ENCODE measurements at regions not wholly inside any gene's neighbourhood (a gene's known extent, or its start where the extent isn't known, plus 50 kb on each side); places are given as distances from the start of the nearest gene placed in this dataset.

- Mint-ChIP-seq H3K4me3 (no peak overlapping the region), H3K4me1 (no peaks in the 10 kb centered on the region), H3K9me3 (ENCODE audit: insufficient read depth) (no peaks in the 10 kb centered on the region), H3K27ac (no peak overlapping the region), H3K27me3 (no peaks in the 10 kb centered on the region)
- H2AFZ ChIP-seq (ENCODE audit: insufficient read depth, low read depth, low read length, poor library complexity, severe bottlenecking): no peak overlapping the region
- H3K4me1 ChIP-seq (ENCODE audit: control insufficient read depth in 2 of 2, insufficient read depth in 2 of 2, low read length in 2 of 2): no peaks in the 10 kb centered on the region
- H3K9ac ChIP-seq (ENCODE audit: low read length): no peak overlapping the region
- H3K4me3 ChIP-seq (ENCODE audit: control extremely low read depth in 1 of 5, extremely low read depth in 1 of 5, insufficient read depth in 1 of 5, low read depth in 2 of 5, low read length in 4 of 5): no peak overlapping the region
- ChIA-PET POLR2A (no interaction called here), CTCF (no interaction called here)
- H4K20me1 ChIP-seq (ENCODE audit: control insufficient read depth, insufficient read depth, low read length, poor library complexity, severe bottlenecking): no peaks in the 10 kb centered on the region
- no peak for TF ChIP-seq CTCF (IDR thresholded peaks at IDR 0.05)
- no peak for TF ChIP-seq EZH2 (IDR thresholded peaks at IDR 0.05; ENCODE audit: borderline replicate concordance, insufficient read depth, low read depth, low read length, poor library complexity, severe bottlenecking)
- H3K36me3 ChIP-seq (replicated peaks in 1 of 2; ENCODE audit: control extremely low read depth in 1 of 2, control insufficient read depth in 1 of 2, extremely low read depth in 1 of 2, insufficient read depth in 2 of 2, low read length in 1 of 2): no peaks in the 10 kb centered on the region
- ATAC-seq (ENCODE audit: low read depth): no peak
- no peak overlapping the region for H3K4me2 ChIP-seq (replicated peaks; ENCODE audit: low read depth, low read length, poor library complexity, severe bottlenecking)
- H3K79me2 ChIP-seq (ENCODE audit: control insufficient read depth, insufficient read depth, low read length): no peaks in the 10 kb centered on the region
- no peak for DNase-seq
- no peak overlapping the region for H3K27ac ChIP-seq (ENCODE audit: low read length in 2 of 2)
- no peaks in the 10 kb centered on the region for H3K27me3 ChIP-seq (replicated peaks in 1 of 4; ENCODE audit: control extremely low read depth in 1 of 4, control insufficient read depth in 3 of 4, insufficient read depth in 4 of 4, low read length in 3 of 4)
- H3K9me3 ChIP-seq (ENCODE audit: control extremely low read depth in 1 of 3, control insufficient read depth in 2 of 3, insufficient read depth in 1 of 3, low read length in 2 of 3): no peaks in the 10 kb centered on the region
- intact Hi-C loops (cut with micrococcal nuclease): no loop called here
Measured at GRCh38 chrX:87005885-87006284, 511.7 kb upstream of the KLHL4 start.

- Histone ChIP-seq H3K4me2 (replicated peaks; ENCODE audit: low read depth, low read length, poor library complexity, severe bottlenecking) (no peak overlapping the region), H3K9ac (ENCODE audit: low read length) (no peak overlapping the region), H3K27ac (ENCODE audit: low read length in 2 of 2) (no peak overlapping the region), H3K79me2 (ENCODE audit: control insufficient read depth, insufficient read depth, low read length) (no peaks in the 10 kb centered on the region), H3K27me3 (replicated peaks in 1 of 4; ENCODE audit: control extremely low read depth in 1 of 4, control insufficient read depth in 3 of 4, insufficient read depth in 4 of 4, low read length in 3 of 4) (no peaks in the 10 kb centered on the region), H3K9me3 (ENCODE audit: control extremely low read depth in 1 of 3, control insufficient read depth in 2 of 3, insufficient read depth in 1 of 3, low read length in 2 of 3) (no peaks in the 10 kb centered on the region), H3K36me3 (replicated peaks in 1 of 2; ENCODE audit: control extremely low read depth in 1 of 2, control insufficient read depth in 1 of 2, extremely low read depth in 1 of 2, insufficient read depth in 2 of 2, low read length in 1 of 2) (no peaks in the 10 kb centered on the region), H2AFZ (ENCODE audit: insufficient read depth, low read depth, low read length, poor library complexity, severe bottlenecking) (no peak overlapping the region), H4K20me1 (ENCODE audit: control insufficient read depth, insufficient read depth, low read length, poor library complexity, severe bottlenecking) (no peaks in the 10 kb centered on the region), H3K4me1 (ENCODE audit: control insufficient read depth in 2 of 2, insufficient read depth in 2 of 2, low read length in 2 of 2) (no peaks in the 10 kb centered on the region), H3K4me3 (ENCODE audit: control extremely low read depth in 1 of 5, extremely low read depth in 1 of 5, insufficient read depth in 1 of 5, low read depth in 2 of 5, low read length in 4 of 5) (no peak overlapping the region)
- DNase-seq (no peak), ATAC-seq (ENCODE audit: low read depth) (no peak)
- no peaks in the 10 kb centered on the region for H3K27me3 Mint-ChIP-seq
- H3K27ac Mint-ChIP-seq: no peak overlapping the region
- H3K4me1 Mint-ChIP-seq: no peaks in the 10 kb centered on the region
- TF ChIP-seq CTCF (IDR thresholded peaks at IDR 0.05) (no peak), EZH2 (IDR thresholded peaks at IDR 0.05; ENCODE audit: borderline replicate concordance, insufficient read depth, low read depth, low read length, poor library complexity, severe bottlenecking) (no peak)
- intact Hi-C loops (cut with micrococcal nuclease): no loop called here
- POLR2A ChIA-PET: no interaction called here
- H3K4me3 Mint-ChIP-seq: no peak overlapping the region
- CTCF ChIA-PET: no interaction called here
- H3K9me3 Mint-ChIP-seq (ENCODE audit: insufficient read depth): no peaks in the 10 kb centered on the region
Measured at GRCh38 chrX:87006561-87006960, 511.0 kb upstream of the KLHL4 start.

Measured in B cell (primary cell).